Prostate gland (tissue), 2 donors: ENCODE measurements at regions not wholly inside any gene's neighbourhood (a gene's known extent, or its start where the extent isn't known, plus 50 kb on each side); places are given as distances from the start of the nearest gene placed in this dataset.

Source experiments
- CTCF ChIP-seq, 4 experiments: fragments of 200-600 bp in 2 of 4; fragments of 450-650 bp in 2 of 4; sonication (generic) in 2 of 4; IDR thresholded peaks; 1 replicate in 3 of 4; 2 replicates in 1 of 4; pipeline ENCODE4 v1.5.1; 2016 to 2019; ENCODE audit warnings: antibody characterized with exemption in 4 of 4, mild to moderate bottlenecking in 2 of 4, moderate library complexity in 2 of 4
- POLR2A ChIP-seq: fragments of 450-650 bp; IDR thresholded peaks from one replicate; pipeline ENCODE4 v1.6.1; 2016; ENCODE audit warnings: antibody characterized with exemption, mild to moderate bottlenecking
- POLR2AphosphoS5 ChIP-seq: sonication (generic); formaldehyde crosslinking; IDR thresholded peaks from one replicate; pipeline ENCODE4 v1.6.1; 2017; ENCODE audit warnings: antibody characterized with exemption

- no peak for TF ChIP-seq CTCF (IDR thresholded peaks at IDR 0.05)
- no peak for TF ChIP-seq POLR2A
- no peak for TF ChIP-seq POLR2AphosphoS5
Observed at GRCh38 chr10:78761311-78761781, 307.4 kb upstream of the ZMIZ1 start.
